Fibroblast of upper back skin (primary cell): ENCODE measurements at regions not wholly inside any gene's neighbourhood (a gene's known extent, or its start where the extent isn't known, plus 50 kb on each side); places are given as distances from the start of the nearest gene placed in this dataset.
A peak's percentile ranks its signal among the peaks of the same experiment; 100 is the strongest.

Experiments
- DNase-seq: peaks from one replicate; pipeline ENCODE4 v3.0.0-alpha.2; 2013

DNA sequence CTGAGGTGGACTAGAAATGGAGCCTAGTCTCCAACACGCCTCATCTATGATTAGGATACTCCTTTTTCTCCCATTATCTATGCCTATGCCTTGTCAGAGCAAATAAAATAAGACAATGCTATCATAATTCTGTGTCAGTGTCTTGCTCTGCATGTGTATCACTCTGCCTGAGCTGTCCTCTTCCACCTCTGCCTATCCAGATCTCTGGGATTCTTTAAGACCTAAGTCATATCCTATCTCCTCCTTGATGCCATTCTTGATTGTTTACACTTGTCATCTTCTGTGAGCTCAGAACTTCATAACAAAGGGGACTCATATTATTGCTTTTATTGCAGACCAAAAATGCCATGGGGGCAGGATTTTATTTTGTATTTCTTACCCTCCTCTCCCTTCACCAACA lies 351.2 kb upstream of the C9orf72 start:
- DNase-seq = no peak

DNA sequence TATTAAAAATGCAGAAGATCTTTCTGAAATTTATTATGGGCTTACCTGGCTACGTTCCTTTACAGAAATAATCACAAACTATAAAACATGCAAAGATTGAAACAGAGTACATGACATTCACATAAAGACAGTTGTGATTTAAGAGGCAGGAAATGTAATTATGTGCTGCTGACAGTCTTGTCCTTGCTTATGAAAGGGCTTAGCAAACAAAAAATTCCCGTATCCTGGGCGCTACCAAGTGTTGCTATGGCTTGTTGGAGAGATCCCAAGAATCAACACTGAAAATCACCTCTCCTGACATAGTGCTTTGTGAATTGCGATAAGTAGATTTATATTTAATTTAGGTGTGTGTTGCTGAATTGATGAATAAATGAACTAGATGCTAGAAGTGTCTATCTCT lies 352.5 kb upstream of the C9orf72 start:
- DNase-seq = no peak

DNA sequence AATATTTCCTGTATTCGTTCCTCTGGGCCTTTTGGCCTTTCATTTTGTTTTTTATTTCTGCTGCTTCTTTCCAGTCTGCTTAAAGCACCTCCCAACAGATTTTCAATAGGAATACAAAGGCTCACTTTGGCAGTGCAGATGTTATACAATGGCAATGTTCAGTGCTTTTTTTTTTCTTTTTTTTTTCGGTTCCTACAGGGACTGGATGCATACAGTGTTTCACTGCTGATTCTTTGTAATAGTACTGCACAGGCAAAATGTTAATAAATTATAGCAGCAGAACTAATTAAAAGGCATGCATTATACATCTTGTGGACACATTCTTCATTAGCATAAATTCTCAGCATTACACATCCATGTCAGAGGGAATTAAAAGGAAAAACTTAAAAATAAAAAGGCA lies 356.6 kb upstream of the C9orf72 start:
- no peak for DNase-seq

DNA sequence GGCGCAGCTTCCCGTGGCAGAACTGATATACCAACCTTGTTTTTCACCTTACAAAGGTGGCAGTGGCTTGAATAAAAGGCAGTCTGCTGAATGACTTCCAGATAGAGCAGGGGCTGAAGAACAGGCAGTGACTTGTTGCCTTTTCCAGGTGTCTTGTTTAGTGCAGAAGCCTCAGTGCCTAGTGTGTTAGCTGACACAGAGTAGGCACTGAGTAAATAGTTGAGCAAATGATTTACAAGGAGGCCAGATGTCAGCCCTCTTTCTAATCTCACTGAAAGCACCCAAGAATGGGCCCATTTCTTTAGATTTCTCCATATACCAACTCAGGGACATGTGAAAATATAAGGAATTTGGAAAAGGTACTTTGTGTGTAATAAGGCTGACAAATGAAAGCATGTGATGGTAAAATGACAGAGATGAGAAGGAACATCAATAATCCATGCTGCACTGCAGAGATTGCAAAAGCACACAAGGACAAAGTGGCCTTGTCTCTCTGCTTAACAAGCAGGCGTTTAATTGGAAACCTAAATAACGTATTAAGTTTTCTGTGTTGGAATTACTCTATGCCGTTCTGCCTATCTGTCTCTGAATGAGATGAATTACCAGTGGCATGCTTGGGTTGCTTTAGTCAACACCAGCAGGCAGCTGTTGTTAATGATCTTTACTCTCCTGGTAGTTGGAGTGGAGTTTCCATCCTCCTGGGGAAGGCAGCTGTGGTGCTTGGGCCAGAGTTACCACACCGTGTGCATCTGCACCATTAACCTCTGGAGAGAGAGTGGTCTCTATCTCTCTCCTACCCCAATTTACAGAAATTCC lies 360.1 kb upstream of the C9orf72 start:
- no peak for DNase-seq

DNA sequence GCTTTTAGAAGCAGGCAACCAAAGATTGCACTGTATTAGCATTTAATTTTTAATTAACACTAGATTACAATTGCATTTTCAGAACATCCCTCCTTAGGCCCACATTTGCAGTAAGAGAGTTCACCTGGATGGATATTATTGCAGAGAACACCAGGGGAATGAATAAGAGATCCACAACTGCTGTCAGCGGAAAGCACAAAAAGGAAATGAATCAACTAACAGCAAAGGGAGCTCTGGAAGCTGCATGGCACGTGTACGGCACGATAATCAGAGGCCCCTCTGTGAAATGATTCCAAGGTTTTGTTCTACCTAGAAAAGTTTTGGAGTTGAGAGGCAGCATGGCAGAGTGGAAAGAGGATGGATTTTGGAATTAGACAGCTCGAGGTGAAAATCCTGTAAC lies 361.2 kb upstream of the C9orf72 start:
- no peak for DNase-seq

DNA sequence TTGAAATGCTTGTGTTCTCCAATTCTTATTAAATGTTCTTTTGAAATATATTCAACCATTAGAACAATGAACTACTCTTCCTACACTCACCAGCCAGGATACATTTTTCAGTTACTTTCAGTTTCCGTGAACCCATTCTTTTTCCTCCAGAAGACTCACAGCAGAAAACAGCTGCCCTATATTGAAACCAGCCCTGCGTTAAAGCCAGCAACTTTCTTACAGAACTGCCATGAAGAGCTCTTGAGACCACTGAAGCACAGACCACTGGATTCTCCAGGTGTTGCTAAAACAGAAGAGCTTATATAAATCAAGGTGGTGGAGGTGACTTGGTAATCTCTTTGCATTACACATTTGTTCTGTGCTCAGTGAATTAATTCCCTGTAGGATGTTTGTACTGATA lies 365.9 kb upstream of the C9orf72 start:
- DNase-seq = no peak

DNA sequence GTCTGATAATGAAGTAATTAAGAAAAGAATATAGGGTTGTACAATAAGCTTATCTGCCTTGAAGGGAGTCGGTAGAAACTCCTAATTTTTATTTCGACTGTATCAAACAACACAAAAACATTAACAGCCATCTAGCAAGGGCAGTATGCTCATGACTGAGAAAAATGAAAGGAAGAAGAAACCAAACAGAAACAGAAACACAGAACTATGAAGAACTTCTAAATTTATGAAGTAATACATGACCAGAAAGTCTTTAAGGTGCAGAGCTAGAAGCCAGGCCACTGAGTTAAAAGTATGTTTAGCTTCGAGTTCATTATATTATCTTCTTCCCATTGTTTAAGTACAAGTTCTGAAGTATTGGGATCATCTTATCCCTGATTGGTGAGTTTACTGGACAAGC lies 367.3 kb upstream of the C9orf72 start:
- DNase-seq = no peak

DNA sequence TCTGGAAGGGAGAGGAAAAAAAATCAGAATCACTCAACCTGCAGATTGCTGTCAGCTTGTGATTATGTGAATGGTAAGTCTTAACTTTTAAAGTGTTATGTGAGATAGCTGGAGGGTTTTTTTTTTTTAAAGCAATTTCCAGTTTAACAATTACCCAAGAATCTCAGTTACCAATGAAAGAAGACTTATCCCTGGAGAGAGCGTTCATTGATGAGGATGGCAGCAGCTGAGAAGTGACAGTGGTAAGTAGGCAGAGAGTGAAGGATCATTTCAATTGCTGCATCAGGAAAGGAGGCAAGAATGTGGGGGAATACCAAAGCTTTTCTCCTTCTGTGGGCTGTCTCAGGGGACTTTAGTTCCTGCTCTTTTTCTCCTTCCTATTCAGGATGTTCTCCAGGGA lies 370.2 kb upstream of the C9orf72 start:
- DNase-seq = no peak

DNA sequence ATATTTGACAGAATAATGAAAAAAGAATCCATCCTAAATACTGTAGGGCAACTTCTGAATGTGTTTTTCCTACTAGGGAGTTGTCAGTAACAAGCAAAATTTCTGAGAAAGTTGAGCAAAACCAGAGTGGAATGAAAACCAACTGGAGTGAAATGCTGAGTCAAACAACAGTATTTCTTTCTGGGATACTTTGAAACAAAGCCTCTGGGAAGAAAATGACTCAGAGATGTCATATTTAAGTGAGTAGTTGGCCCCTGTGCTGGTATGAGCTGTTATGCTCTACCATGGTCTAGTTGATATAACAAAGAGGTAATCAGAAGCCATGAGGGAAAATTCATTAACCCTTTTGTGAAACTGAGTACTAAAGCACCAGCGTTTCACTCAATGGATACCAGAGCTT lies 372.1 kb upstream of the C9orf72 start:
- DNase-seq = peak; percentile 79

DNA sequence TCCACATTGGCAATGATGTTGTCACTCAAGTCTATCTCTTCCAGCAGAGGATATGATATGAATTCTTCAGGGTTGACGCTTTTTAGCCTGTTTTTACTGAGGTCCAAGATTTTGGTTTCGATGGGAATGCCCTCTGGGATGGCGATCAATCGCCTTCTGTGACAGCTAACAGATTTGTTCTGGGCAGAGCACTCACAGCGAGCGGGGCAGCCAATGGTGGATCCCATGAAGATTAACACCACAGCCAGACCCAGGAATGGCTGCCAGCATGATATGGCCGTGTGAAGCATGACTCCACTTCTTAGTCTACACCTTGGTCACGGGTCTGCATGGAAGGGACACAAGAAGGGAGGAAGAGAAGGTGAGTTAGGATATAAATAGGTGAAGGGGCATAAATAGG lies 377.1 kb upstream of the C9orf72 start:
- no peak for DNase-seq

DNA sequence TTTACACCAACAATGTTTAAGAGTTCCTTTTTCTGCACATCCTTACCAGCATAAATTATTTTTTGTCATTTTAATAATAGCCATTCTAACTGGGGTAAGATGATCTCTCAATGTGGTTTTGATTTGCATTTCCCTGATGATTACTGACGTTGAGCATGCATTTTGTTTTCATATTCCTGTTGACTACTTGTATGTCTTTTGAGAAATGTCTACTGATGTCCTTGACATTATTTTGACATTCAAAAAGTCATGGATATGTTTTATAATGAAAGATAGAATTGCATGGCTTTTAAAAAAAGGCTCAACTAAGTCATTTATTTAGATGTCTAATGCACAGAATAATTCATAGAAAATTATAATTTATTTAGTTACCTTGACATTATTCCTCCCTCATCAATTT lies 381.6 kb upstream of the C9orf72 start:
- no peak for DNase-seq

DNA sequence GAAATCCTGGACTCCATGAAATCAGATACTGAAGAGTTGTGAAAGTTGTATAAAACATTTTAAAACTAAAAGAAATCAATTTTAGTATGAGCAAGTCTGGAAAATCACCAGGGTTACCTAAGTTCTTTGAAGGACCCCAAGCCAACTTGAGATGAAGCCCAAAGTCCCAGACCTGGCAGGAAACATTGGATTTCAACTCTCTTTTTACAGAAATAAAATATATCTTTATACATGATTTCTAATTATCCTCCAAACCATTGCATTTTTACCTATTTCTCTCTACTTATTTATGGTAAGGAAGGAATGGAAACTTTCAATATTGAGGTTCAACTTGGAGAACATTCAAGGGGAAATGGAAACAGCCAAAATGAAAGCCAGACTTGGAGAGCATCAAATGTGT lies 390.6 kb upstream of the C9orf72 start:
- DNase-seq = no peak

DNA sequence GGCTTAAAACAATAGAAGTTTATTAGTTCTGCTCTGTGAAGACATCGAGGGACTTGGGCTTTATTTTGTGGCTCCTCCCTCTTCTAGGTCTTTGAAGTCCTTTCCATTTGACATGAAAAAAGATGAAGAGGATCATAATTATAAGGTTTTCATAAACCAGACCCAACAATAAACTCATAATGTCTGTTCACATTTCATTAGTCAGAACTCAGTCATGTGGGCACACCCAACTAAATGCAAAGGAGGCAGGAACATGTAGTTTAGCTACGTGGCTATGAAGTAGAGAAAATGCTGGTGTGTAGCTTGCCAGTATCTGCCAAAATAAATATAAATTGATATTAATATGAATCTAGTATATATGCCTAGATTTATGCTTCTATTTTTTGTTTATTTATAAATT lies 393.9 kb upstream of the C9orf72 start:
- DNase-seq = no peak

DNA sequence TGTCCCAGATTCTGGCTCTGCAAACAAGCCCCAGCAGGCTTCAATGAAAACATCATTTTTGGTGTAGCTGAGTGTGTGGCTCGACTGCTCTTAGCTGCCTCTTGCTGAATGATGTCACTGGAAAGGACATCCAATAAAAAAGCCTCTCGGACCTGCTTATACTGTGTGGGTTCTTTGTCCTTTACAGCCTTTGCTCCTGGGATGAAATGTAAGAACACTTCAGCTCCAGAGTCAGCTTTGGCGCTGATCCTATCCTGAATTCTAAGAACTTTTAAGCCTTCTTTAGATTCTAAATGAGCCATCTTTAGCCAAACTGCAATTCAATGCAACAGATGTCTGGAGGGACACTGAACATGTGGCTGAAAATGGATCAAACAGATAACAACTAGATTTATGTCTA lies 404.6 kb upstream of the C9orf72 start:
- no peak for DNase-seq

DNA sequence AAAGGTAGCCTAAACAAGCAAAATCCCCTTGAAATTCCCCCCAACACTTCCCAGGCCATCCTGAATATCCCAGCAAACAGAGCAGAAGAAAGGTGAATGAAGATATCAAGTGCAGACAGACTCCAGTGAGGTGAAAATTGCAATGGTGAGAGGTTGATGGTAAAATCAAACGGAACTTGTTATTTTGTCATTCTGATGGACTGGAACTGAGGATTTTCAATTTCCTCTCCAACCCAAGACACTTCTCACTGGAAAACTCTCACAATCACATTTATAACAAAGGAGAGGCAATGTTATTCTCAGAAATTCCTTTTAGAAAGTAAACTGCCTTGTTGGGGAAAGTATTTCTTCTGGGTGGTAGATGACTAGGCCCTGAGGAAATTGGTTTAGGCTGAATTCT lies 412.4 kb upstream of the C9orf72 start:
- no peak for DNase-seq

DNA sequence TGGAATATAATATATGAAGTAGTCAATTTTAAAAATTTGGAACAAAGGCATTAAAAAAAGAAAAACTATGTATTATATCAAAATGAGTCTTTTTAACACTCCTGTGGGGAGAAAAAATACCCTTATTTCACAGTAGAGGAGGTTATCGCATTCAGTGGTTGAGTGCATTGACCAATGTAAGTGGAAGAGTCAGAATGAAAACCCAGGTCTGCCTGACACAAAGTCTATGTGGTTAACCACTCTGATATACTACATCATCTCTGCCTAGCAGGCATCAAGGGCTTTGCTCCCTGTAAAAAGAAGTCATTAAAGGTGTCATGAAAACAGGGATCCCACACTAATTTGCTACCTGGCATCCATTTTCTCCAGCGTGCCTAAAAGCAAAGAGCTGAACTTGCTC lies 417.2 kb upstream of the C9orf72 start:
- DNase-seq = no peak

DNA sequence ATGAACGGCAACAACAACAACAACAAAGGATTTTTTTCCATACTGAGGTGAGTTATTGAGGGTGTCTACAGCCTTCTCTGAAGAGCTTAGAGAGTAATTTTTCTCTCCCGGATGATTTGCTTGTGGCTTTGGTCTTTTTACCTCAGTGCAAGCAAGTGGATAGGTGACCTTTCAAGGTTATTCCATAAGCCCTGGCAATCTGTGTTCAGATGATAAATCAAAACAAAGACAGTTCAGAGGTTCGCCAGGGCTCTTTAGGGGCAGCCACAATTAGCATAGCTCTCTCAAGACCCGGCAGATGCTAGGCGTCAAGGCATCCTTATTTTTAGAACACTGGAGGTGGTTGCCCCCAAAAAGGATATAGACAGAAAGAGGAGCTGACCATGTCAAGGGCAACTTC lies 417.9 kb upstream of the C9orf72 start:
- DNase-seq = no peak

DNA sequence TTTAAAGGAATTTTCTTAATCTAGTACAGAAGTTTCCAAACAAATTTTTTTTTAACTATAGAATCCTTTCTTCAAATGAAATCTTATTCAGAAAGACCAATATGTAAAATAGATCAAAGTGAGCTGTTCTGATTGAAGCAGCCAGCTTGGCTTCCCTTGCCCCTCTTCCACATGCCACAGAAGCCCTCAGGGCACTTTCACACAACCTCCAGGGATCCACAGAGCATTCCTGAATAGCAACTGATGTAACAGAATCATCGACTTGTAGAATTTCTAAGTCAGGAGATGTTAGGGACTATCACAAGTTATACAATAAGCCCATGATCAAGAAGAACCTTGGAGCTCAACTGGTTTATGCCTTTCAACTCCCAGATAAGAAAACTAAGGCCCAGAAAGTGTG lies 427.8 kb upstream of the C9orf72 start:
- no peak for DNase-seq

DNA sequence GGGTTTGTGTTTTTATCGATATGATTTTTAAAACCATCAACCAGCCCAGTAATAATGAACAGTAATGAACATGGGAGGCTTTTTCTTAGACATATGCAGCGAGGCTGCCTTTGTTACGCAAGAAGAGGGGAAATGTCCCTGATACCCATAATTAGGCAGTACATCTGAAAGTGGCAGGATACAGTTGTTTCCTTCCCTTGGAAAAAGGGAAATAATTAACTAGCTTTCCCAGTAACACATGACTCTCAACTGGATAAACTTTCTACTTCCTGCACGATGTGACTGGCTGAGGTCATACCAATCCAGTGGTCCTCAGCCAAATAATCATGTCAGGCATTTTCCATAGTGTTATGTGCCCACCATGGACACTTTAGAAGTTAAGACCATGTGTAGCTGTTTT lies 431.6 kb upstream of the C9orf72 start:
- no peak for DNase-seq

DNA sequence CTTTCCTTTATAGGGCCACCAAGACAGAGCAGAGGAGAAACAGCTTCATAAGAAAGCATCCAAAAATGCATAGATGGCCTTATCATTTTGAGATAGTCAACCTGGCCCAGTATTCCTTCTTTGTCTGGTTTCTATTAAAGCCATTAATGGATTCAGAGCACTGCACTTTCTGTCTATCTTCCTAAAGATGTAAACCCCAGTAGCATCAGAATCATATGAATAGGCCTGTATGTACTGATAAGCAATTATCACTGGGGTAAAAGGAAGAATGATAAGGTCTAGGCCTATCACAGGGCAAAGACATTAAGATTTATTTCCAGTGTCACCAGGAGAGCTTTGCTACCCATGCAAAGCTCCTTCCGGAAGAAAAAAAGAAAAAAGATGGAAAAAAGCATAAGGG lies 432.5 kb upstream of the C9orf72 start:
- DNase-seq = no peak

DNA sequence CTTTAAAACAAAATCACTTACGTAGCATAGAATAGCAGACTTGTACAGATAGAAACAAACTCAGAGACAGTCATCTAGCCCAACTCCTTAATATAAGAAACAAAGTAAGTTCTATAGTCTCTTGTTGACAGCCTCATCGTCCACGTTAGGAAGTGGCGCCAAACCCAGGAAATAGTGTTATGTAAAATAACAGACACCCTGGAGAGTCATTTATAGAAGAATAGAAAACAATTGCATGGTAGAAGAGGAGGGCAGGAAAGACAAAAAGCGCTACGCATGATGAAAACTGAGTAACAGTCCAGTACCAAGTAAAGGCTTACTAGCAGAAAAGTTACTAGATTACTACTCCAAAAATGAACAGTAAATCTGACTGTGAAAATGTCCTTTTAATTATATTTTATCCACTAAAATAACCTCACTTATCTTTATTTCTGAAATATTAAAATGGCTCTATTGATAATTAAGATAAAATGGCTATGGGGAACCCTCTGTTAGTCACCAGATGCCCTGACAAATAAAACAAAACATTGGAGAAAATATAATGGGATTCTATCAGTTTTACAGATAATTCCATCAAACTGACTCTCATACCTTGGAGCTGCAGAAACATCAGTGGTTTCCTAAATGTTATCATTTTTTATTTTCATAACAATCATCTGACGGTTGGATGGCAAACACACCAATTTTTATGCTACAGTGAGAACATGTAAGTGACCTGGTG lies 434.0 kb upstream of the C9orf72 start:
- DNase-seq = no peak

DNA sequence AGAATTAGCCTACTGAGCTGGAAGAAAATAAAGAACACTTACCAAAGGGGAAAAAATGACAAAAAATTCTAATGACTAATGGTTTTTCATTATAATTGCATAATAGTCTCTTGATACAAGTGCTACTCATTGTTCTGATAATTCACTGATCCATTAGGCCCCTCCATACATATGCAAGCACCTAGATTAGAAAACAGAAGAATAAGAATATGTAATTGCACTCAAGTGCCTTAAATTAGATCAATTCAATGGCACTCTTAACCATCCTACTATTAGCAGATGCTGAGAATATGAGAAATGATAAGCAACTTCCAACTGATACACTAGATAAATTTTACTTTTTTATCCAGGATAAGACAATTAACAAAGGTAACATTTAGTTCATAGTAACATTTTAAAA lies 440.9 kb upstream of the C9orf72 start:
- no peak for DNase-seq

DNA sequence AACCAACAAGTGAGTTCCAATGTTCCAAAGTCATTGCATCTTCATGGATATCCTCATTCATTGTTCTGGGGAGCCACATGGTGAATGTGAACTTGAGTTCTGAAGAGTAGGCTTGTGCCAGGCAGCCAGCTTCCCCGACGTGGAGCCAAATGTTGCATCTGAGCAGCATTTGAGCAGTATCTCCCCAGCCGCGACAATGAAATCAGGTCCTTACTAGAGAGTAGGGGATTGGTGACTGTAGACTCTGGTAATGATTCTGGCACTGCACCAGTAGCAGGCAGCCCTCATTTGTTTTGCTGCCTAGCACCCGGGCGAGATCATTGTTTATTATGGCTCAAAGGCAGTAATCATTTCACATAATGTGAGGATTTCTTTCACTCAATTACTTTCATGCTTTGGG lies 451.4 kb upstream of the C9orf72 start:
- no peak for DNase-seq

DNA sequence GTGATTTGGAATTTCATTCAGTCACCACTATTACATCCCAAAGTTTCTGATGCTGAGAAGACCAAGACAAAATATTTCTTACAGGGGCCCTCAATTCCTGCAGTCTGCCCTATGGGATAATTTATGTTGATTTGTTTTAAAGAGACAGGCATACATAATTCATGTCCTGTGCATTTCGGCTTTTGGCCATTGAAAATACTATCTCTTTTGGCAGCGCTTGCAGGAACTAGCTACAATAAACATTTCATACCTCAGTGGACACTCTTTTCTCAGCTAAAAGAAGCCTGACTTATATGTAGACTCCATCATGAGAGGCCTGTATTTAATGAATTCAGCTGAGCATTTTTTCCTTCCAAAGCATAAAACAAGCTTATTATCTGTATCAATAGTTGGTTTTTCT lies 451.9 kb upstream of the C9orf72 start:
- no peak for DNase-seq
